NCI-H345 (cell line): ENCODE measurements at regions not wholly inside any gene's neighbourhood (a gene's known extent, or its start where the extent isn't known, plus 50 kb on each side); places are given as distances from the start of the nearest gene placed in this dataset.

Source experiments
- DNase-seq: peaks from one replicate; lab custom pipeline; 2025; lab: John Stamatoyannopoulos, UW

DNA sequence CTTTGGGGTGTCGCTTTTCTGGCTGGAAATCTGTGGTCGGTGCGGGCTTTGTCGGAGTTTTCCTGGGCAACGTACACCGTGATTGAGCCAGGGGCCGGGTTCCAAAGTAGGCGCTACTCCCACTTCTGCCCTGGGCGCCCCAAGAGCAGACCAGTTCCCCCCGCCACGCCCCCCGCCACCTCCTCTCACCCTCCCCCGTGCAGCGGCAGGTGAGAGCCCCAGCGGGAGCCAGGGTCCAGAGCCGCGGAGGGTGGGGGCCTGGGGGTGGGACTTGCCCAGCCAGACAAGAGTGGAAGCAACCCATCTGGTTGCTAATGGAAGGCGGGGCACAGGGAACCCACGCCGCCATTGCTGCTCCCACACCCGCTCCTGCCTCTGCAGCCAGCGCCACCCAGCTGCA, 2195.9 kb downstream of the PCDH9 start:
- DNase-seq, result no peak

DNA sequence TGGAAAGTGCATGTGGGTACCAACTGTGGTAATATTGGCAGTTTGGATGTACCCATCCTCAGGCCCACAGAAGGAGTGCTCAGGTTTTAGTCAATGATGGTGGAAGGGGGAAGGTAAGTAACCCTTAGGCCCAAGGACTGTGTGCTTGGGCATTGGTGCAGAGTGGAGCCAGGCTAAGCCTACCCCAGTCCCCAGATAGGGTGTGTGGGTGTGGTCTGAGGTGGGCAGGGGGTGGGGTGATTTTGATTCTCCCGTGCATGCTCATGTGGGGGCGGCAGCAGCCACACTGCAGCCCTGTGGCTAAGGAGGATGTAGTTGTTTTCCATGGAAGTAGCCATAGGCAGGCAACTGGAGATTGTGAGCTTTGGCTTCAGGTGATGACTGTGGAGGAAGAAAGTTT, 2197.3 kb downstream of the PCDH9 start:
- DNase-seq, result no peak

DNA sequence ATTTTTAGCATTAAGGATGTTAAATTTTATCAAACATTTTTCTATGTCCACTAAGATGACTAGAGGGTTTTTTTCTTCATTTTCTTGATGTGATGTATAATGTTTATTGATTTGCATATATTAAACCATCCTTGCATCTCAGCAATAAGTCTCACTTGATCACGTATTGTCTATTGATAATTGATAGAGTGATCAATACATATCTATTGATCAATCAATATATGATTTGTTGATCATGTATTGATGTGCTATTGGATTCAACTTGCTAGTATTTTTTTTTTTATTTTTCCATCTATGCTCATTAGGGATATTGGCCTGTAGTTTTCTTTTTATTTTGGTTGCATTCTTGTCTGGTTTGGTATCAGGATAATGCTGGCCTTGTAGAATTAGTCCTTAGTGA, 2202.0 kb downstream of the PCDH9 start:
- DNase-seq, result no peak

DNA sequence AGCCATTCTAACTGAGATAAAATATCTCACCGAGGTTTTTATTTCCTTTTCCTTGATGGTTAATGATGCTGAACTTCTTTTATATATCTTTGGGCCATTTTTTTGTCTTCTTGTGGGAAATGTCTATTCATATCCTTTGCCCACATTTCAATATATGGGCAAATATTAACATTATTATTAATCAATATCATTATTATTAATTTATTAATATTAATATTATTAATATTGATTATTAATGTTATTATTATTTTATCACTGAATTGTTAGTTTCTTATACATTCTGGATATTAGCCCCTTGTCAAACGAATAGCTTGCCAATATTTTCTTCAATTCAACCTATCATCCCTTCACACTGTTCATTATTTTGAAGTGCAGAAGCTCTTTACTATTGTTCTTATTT, 2203.6 kb downstream of the PCDH9 start:
- no peak for DNase-seq

DNA sequence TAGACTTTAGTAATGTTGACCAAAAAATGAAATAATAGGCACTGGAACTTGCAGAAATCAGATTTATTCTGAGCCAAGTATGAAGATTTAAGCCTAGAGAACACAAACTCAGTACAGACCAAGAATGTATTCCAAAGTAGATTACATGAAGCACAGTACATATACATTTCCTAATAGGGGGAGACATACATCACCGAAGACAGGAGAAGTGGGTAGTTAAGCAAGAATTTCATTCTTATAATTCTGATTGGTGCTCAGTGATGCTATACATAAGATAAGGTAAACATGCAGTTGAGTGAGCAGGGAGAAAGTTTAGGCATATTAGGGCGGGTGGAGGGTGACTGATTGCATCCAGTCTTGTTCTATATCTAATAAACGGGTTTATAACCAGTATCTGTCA, 2218.8 kb downstream of the PCDH9 start:
- DNase-seq, result no peak

DNA sequence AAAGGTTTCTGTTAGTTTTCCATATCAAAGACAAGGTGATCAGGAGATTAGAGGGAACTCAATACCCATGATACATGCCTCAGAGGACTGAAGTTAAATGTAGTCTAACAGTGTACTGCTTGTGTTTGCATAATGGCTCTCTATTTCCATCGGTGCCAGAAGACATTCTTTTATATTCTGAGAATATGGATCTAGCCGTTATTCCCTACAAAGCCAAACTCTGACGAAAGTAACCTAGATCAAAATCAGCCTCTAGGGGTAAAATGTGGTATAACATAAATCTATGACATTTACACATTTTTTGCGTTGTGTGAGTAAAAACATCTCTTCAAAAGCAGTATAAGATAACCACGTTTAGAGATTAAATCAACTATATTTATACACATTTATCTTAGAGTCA, 2232.7 kb downstream of the PCDH9 start:
- DNase-seq, result no peak

DNA sequence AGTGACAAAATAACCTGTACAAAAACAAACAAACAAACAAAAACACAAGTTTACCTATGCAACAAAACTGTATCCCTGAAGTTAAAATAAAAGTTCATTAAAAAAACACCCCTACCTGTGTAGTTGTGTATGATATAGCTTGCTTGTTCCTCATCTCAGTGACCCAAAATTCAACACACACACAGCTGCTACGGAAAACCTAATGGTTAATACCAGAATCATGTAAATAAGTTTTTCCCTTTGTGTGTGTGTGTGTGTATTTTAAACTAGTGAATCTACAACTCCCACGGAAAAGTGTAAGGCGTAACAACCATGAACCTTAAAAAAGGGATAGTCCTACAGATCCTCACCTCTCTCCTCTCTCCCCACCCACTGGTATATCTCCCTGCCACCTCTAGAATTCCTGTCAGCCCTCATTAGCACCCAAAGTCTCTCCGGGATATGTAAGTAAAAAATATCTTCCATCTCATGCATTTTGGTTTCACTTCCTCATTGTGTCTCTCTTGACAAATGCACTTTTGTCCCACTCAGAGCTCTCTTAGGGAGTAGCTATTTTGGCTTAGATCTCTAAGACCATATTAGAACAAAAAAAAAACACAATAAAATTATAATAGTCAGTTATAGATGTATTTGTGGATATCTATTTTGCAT, 2236.5 kb downstream of the PCDH9 start:
- DNase-seq, result no peak

DNA sequence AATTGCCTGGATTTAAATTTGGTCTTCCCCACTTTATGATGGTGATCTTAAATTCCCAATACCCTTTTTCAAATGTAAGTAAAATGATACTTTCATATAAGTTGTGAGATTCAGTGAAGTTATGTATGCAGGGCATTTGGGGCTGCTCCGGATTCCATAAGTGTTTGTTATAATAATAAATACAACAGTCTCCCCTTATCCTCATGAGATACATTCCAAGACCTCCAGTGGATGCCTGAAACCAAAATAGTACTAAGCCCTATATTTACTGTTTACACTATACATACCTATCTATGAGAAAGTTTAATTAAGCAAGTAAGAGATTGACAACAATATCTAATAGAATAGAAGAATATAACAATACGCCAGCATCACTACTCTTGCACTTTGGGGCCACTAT, 2237.8 kb downstream of the PCDH9 start:
- DNase-seq, result no peak

DNA sequence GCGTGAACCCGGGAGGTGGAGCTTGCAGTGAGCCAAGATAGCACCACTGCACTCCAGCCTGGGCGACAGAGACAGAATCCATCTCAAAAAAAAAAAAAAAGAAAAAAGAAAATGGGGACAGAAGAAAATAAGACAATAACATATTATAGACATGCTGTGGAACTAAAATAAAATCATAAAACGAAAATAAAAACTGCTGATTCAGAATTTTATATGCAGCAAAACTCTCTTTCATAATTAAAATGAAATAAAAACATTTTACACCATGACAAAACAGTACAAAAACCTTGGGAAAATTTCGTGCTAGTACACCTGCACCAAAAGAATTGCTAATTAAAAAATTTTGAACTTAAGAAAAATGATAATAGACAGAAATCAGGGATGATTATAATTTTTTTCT, 2245.1 kb downstream of the PCDH9 start:
- DNase-seq, result no peak

DNA sequence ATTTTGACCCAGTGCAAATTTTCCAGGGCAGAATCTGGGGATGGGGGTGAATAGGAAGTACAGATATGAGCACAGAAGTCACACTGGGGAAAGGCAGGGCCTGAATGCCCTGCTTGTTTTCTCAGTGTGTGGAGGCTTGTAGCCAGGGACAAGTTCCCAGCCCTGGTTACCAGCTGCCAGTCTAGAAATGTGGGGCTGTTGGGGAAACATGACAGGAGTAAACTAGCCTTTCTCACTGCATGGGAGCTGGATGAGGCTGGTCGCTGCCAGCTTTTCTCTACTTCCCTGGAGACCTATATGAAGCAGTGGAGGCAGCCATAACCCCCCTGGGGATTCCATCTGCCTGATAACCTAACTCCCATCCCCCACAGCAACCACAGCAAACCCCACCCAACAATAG, 2267.7 kb downstream of the PCDH9 start:
- no peak for DNase-seq

DNA sequence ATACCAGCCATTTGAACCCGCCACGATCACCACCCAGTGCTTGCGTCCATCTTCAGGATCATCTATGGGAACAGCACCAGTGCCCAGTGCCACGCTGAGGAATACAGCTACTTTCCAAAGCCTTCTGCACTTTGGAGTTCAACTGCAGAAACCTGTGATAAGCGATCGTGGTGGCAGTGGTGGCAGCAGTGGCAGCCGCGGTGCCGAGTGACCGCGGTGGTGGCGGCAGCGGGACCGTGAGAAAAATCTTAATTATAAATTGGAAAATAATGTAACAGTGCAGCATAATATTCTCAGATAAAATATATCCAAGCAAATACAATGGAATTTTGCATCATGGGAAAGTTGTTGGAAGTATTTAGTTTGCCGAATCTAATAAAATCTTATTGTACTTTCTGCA, 2270.9 kb downstream of the PCDH9 start:
- DNase-seq, result no peak

DNA sequence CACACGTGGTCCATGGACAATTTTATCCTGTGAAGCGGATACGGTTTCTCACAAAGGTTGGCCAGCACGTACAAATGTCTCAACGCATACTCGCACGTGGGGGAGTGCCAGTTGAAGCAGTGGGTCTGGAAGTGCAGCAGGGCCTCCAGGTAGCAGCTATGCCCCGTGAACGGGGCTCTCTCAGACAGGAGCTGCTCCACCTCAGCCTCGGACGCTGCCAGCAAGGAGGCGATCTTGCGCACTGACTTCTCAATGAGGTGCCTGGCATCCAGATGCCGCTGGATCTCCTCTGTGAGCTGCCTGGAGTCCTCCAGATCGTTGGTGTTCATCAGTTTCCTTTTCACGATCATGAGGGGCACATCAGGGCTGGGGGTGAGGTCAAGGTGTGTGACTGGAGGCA, 2272.0 kb downstream of the PCDH9 start:
- no peak for DNase-seq

DNA sequence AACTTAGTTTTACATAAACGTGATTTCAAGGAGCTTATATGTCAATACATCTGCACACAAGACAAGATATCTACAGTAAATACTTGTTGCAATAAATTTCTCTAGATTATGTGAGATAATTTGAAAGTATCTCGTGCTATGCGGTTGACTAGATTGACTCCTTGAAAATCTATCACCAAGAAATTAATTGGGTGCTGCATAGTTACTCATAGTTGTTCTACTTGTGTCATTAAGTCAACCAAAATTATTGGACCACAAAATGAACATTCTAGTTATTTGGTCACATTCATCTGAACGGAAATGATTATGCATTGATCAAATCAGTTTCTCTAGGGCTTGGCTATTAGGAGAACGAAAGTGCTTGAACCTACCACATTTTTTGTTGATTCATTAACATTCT, 2291.5 kb downstream of the PCDH9 start:
- no peak for DNase-seq

DNA sequence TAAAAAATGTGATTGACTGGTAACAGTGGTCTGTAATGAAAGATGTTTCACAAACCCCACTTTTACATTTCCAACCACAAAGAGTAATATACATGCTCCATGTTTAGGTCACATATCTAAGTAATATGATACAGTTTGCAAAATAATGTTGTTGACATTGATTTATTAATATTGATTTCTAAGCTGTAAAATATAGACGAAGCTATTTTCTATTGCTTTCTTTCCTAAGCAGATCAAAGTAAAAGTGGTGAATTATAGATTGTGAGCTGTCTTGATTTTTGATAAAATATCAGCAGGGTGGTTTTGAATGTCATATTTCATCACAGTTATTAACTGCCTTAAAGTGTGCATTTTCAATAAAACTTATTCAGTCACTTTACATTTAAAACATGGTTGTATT, 2292.8 kb downstream of the PCDH9 start:
- no peak for DNase-seq

DNA sequence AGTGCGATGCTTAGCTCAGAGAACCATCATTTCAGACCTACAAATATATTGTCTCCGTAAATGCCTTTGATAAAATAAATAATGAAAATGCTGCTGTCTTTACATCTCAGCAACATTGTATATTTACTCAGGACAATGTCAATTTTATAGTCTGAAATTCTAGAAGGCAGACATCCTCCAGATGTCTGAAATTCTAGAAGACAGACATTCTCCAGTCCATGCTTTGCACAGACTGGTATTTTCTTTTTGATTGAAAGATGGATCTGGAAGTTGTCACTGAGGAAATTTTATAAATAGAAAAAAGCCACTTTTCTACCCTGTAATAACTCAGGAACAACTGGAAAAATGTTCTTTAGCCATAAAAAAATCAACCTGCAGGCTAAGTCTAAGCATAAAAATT, 2293.3 kb downstream of the PCDH9 start:
- no peak for DNase-seq

DNA sequence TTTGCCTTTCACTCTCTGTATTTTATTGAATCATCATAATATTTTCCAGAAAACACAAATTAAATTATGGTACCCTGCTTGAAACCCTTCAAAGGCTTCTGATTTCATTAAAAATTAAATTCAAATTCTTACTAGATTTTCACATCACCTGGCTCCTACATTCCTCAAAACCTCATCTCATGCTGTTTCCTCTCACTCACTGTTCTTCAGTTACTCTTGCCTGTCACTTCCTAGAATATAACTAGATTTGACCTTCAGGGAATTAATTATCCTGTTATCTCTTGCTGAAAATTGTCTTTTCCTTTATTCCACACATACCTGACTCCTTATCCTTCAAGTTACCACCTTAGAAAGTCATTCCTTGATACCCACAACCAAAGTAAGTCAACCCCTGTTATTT, 2294.7 kb downstream of the PCDH9 start:
- DNase-seq, result no peak

DNA sequence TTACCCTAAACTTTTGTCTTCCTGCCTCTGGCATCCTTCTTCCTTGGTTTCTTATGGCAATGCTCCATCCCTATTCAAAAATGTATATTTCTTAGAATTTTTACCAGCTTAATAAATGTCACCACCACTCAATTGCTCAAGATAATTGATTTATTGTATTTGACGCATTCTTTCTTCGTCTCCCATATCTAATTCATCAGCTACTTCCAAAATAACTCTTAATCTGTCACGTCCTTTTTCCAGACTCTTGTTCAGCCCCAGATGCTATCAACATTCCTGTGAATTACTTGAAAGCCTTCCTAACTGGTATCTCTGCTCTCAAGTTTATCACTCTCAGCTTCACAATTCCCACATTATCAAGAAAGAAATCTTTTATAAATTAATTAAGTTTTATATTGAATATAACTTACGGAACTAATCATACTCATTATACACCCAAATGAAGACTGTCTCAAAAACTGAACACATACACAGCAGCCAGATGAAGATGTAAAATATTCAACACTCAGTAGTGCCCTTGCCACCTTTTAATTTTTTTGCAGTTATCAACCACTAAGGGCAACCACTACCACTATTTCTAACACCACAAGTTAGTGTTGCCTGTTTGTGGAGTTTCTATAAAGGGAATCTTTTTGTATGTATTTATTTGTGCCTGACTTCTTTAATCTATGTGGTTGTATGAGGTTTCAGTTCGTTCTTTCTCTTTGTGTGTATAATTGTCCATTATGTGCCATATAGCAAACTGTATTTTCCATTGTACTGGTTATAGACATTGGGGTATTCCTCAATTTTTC, 2295.4 kb downstream of the PCDH9 start:
- no peak for DNase-seq

DNA sequence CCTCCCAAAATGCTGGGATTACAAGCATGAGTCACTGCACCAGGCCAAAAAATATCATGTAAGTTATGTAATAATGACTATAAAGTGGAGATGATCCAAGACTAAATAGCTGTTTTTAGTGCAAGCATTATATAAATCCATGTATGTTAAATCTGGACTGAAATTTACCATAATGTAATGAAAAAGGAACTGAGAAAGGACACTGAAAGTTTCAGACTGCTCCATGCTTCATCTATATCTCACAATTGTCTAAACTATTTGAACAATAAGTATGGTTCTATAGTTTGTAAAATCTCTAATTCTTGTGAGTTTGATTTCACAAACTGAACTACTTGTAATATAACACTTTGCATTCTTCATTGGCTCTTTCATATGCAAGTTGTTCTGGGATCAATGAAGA, 2299.5 kb downstream of the PCDH9 start:
- no peak for DNase-seq

DNA sequence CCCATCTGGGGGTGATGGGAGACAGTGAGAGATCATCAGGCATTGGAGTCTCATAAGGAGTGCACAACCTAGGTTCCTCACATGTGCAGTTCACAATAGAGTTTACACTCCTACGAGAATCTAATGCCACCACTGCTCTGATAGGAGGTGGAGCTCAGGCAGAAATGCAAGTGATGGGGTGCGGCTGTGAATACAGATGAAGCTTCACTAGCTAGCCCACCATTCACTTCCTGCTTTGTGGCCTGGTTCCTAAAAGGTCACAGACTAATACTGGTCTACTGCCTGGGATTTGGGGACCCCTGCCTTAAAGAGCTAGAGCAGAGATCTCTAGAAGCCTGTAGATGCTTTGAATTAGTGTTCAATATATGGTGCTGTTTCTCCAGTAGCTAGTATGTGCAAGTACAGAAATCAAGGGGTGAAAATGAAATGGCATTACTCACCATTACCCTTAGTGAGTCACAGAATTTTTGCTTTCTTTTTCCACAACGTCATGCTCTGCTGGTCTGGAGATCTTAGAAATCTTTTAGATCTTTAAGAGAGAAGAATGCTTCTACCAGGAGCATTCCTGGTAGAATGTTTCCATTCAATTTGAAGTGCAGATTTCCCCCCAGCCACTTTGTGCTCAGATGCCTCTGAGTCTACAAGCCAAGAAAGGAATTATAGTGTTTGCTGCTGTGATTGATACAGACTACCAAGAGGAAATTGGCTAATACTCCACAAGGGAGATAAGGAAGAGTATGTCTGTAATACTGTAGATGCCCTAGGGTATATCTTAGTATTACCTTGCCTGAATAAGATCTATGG, 2301.2 kb downstream of the PCDH9 start:
- DNase-seq, result no peak

DNA sequence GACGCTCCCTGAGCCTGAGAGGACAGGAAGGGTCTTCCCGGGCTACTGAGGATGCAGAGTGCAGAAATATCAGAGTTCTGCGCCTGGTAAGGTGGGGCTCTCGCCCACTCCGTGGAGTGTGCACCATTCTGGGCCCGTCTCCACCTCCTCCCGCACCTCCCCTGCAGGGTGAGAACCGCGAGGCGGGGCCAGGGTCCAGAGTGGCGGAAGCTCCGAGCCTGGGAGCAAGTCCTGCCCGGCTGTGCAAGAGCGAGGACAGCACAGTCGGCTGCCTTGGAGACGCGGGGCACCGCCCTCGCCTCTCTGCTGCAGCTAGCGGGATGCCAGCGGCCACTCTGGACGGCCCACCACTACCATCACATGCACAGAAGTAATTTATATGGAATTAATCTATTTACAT, 2304.4 kb downstream of the PCDH9 start:
- DNase-seq, result no peak

DNA sequence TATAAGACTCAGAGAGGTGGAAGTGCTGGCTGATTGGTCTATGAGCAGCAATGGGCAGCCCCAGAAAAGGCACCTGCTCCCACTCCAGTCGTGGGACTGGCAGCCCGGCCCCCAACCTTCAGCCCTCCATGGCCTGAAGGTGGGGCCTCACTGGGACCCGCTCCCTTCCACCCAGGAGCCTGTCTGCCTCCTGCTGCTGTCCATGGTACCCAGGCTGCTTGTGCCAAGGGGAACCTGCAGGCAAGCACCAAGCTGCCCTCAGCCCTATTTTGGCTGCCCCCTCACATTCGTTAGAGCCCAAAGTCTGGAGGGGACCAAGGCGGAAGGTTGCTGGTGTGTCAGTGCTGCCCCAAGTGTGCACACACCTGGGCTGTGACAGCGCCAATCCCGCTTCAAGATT, 2304.9 kb downstream of the PCDH9 start:
- no peak for DNase-seq

DNA sequence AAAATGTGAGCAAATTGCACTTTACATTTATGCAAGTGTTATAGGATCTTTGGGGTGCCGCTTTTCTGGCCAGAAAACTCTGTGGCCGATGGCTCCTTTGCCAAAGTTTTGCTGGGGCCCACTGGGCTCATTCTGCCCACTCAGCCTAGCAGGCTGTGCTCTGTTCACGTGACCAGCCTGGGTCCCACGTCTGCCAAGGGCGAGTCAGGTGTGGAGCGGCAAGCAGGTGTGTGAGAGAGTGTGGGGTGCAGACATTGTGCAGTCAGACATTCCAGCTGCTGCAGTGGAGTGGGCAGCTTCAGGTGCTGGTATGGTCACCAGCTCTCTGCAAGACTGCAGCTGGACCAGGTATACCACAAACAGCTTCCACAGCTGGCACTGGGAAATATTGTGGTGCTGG, 2305.7 kb downstream of the PCDH9 start:
- DNase-seq, result no peak

DNA sequence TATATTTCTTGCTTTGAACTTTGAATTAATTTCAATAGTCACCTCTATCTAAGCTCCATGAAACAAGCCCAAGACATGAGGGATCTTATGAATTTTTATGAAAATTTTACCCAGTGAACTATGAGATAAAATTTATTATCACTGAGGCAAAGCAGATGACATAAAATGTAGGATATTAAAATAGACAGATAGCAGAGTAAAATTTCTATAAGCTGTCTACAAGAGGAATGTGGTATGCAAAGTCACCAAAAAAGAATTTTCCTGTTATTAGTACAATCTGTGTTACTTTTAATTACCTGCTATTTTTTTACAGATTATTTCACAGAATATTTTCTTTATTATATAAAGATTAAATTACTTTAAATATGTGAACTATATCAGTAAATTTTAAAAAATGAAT, 2312.6 kb downstream of the PCDH9 start:
- DNase-seq, result no peak
